ENCODE measurements at regions not wholly inside any gene's neighbourhood (a gene's known extent, or its start where the extent isn't known, plus 50 kb on each side); places are given as distances from the start of the nearest gene placed in this dataset.
"Not testable (repeated sequence)": the region's sequence is repeated elsewhere in the genome, so short reads cannot be mapped to it uniquely, and the experiment has no call there.

DNA sequence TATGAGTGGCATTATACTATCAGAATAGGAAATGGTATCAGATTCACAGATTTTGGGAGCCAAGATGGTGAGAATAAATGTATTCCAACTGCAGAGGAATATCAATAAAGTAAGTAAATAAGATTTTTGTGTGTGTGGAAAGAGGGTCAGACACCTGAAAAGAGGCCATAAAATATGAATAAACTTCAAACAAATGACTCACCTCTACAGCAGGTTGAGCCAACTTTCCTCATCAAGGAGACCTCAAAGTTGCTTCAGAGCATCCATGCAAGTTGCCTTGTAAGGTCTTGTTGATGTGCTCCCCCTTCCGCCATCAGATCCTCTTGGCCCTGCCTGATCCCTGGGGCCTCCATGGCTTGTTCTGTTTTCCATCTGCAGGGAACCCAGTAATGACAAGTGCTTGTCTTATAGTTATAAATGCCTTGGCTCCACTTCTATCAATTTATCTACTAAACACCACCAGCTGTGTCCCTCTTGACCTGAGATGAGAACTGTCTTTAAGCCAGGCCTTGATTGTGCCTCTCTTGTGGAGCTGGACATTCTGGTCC lies 775.6 kb downstream of the LTN1 start:
- no peak for DNase-seq

DNA sequence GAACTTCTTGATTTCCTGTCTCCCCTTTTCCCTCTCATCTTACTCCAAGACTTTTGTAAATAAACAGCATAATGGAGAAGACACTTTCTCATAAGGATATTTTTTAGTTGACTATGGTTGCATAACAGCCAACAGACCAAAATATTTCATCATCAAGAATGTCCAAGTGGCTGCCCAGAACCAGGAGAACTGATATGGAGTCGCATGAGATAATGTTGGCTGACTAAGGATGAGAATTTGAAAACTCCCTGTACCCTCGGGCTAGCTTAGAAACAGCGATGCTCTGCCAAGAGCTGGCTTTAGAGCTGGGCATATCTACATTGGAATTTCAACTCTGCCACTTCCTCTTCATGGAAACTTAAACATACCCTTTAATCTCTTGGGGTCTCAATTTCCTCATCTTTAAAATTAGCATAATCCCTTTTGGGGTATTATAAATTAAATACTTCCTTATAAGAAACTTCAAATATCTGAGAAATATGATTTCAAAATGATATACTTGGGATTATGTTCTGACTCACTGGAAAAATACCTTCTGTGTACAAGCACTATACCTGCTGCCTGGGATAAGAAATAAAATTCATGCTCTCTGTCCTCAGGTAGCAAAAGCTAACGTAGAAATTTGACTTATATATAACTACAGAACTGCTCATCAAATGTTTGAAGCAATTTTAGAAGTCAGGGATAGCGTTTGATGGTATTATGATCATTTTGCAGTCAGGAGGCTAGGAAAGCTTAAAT lies 777.3 kb downstream of the LTN1 start:
- no peak for DNase-seq

DNA sequence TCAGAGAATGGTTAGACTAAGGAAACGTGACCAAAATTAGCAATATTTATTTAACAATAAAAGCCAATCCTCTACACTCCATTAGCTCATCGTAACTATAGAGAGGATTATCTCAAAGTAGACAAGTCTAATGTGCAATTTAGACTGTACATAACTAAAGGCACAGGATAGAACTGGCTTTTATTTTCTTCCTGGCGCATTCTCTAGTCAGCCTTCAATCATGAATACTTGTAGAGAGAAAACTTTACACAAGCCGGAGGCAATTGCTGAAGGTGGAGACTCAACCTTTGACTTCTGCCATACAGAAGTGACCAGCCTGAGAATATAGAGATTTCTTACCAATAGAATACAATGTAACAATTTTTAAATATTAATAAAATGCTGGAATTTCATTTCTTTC lies 777.9 kb downstream of the LTN1 start:
- DNase-seq = no peak

DNA sequence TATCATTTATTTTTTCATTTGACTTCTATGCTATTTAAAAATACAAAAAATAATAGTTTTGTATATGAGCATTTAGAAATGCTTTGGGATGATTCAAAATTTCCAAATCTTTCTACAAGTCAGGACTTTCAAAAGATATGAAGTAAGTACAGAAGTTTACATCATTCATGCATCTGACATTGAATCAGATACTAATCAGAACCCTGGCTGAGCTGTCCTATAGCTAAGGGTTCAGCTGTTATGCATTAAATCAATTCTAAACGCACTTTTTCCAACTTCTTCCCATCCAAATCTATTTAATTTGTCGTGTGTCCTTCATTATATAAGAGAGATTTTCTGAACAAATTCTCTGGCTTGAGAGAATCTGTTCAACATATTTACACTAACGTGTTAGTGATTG lies 779.4 kb downstream of the LTN1 start:
- no peak for DNase-seq

DNA sequence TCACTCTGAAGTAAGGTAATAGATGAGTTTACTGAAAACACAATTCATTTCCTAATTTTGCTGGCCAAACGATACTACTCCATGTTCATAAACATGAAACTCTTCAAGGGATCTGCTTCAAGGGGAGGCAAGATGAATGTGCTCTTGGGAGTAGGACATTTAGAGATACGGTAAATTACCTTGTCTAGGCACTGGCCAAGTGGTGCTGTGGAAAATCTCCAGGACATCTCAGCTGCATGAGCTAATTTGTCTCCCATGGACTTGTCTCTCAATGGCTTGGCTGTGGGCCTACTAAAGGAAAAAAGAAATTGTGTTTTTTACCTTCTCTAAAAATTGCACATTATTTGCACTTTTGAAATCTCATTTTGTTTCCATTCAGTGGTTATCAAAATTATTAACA lies 780.6 kb downstream of the LTN1 start:
- DNase-seq = no peak

DNA sequence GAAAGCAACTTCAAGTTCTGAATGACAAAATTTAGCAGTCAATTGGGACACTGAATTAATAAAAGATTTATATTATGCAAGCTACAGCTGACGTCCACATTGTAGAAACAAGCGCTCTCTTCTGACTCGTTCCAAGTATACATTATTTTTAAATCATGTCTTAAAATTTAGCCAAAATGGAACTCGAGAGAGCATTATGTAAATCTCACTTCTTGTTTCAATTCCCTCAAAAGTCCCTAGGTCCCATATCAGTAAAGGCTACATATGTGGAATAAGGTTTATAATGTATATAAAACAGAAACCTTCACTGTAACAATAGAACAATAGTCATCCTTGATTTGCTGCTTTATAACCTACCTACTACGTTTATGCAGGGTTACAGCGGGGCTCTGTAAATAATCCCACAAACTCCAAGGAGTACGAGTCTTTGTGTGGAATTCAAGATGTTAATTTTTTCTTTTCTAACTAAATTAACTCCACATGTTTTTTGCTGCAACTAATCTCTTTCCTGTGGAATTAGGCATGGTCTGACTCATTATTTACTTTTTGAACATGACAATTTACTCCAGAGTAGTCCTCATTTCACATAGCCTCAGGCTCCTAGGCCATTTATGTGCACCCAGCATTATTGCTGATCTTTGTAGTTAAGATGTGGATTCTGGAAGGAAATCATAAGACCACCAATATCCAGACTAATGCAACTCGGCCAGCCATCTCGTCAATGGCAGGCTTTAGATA lies 785.1 kb downstream of the LTN1 start:
- no peak for DNase-seq

DNA sequence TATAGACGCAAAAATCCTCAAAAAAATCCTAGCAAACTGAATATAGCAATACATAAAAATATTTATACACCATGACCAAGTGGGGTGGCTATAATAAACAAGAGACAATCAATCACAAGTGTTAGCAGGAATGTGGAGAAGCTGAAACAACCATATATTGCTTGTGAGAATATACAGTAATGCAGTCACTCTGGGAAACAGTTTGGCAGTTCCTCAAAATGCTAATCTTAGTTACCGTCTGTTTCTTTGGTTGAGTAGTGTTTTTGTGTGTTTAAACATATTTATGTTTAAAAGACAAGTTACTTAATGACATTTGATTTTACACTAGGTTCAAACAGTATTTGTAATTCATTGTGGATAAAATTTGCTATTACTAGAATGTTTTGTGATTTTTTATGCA lies 792.0 kb downstream of the LTN1 start:
- no peak for DNase-seq

DNA sequence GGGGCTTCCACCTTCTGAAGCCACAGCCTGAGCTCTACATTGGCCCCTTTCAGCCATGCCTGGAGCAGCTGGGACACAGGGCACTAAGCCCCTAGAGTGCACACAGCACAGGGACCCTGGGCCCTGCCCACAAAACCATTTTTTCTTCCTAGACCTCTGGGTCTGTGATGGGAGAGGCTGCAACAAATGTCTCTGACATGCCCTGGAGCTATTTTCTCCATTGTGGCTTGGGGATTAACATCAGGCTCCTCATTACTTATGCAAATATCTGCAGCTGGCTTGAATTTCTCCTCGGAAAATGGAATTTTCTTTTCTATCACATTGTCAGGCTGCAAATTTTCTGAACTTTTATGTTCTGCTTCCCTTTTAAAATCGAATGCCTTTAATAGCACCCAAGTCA lies 795.7 kb downstream of the LTN1 start:
- DNase-seq = no peak

DNA sequence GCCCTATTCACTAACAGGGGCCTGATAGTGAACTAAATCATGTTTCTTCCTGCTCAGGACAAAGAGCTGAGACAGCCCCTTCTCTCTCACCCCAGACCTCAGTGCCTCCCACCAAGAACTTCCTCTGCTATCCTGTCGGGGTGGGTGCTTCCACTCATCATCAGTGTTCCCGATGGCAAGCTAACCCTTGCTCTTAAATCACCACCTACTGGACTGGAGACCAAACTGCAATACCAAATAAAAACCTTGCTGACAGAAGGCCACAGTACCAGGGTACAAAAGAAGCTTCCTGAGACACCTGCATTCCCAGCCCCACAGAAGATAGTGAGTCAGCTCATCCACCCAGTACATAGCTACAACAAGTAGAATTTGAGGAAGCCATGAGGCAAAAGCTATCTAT lies 799.5 kb downstream of the LTN1 start:
- no peak for DNase-seq

DNA sequence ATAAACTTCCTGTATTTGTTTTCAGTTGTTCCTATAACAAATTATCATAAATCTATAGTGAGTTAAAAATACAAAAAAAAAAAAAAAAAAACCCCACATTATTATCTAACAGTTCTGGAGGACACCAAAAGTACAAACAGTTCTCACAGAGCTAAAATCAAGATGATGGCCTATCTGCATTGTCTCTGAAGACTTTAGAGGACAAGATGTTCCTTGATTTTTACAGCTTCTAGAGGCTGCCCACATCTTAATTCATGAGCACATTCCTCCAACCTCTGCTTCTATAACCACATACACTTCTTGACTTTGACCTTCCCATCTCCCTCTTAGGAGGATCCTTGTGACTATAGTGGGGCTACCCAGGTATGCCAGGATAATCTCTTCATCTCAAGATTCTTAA lies 806.1 kb downstream of the LTN1 start:
- DNase-seq = no peak

DNA sequence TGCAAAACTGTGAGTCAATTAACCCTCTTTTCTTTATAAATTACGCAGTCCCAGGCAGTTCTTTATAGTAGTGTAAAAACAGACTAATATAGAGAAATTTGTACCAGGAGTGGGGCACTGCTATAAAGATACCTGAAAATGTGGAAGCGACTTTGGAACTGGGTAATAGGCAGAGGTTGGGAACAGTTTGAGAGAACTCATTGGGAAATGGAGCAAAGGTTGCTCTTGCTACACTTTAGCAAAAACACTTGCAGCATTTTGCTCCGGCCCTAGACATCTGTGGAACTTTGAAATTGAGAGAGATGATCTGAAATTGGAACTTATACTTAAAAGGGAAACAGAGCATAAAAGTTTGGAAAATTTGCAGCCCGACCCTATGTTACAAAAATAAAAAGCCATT lies 810.9 kb downstream of the LTN1 start:
- DNase-seq = no peak

DNA sequence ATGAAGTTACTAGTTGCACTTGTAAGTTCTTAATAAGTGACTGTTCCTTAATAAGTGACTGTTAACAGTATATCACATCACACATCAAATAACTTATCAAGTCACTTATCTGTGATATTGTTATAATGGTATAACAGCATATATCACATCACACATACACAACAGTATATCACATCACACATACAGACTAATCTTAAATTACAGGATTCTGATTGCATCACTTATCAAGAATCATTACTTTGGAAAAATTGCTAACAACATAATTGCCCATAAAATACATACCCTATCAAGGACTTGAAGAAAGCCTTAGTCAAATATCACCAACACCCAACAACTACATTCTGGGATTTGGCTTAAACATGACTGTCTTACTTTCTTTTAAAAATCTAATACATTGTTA lies 813.5 kb downstream of the LTN1 start:
- DNase-seq = no peak

DNA sequence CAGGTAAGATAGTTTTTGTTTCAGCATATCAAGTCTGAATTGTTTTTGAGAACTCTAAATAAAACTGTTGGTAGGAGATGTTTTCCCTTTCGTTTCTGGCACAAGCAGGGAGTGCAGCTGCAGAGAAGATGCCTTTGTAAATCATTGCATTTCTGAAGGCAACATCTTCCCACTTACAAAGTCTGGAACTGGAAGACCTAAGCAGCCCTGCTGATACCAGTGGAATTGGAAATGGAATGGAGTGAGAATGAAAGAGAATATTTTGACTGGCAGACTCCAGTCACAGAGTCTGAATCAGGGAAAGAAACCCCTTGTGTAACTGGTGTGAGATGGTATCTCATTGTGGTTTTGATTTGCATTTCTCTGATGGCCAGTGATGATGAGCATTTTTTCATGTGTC lies 815.6 kb downstream of the LTN1 start:
- no peak for DNase-seq

DNA sequence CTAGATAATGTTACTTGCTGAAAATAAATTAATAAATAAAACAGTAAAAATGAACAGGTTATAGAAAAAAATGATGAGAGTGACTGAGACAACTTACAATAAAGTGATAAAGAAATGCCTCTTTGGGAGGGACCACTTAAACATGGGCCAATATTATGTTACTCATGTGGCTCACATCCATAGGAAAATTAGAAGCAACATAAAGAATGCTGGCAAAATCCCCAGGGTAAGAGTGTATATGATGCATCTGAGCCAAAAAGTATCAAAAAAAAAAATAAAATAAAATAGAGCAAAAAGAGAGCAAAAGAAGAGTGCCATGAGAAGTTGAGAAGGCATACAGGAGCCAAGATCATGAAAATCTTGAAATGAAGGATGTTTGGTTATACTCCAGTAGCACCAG lies 818.0 kb downstream of the LTN1 start:
- DNase-seq = no peak

DNA sequence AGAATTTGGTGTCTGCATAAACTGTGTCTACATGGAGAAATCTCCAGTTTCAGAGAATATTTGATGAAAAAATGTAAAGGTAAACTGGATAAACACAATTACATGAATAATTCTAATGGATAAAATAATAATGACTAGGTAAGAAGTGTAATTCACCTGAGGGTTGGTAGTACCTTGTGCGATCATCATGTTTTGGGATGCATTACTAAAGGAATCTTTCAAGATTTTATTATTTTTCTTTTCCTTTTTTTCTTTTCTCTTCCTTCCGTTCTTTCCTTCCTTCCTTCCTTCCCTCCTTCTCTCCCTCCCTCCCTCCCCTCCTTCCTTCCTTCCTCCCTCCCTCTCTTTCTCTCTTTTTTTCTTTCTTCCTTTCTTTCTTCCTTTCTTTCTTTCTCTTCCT lies 818.7 kb downstream of the LTN1 start:
- no peak for DNase-seq

DNA sequence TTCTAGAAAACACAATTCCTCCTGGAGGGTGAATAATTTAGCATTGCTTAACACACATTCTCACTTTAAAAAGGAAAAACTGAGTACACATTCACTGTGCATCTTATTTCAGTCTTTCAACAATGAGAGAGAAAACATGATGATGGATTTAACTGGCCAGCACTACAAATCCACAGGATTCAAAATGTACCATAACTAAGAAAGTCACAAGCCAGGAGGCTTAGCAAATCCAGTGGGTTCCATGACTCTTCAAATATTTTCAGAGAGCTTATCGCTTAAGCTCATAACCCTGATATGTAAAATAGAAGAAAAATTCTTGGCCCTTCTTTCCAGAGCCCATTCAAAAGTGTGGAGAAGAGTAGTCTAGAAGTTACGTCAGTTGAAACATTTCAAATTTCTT lies 820.3 kb downstream of the LTN1 start:
- DNase-seq = no peak

DNA sequence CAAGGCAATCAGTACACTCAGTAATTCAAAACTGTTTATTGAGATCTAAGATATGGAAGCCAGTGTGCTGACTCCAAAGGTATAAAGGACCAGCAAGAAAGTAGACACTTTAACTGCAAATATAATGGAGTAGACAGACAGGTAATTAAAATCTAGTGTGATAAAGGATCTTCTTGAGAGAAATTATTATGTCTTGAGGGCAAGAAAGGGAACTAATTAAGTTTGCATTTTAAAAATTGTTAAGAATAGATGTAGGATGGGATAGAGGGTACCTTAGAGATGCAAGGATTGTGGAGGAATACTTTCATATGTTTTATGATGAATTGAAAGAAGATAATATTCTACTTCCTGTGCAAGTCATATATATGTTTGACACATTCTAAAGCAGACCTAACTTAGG lies 825.3 kb downstream of the LTN1 start:
- DNase-seq = no peak

DNA sequence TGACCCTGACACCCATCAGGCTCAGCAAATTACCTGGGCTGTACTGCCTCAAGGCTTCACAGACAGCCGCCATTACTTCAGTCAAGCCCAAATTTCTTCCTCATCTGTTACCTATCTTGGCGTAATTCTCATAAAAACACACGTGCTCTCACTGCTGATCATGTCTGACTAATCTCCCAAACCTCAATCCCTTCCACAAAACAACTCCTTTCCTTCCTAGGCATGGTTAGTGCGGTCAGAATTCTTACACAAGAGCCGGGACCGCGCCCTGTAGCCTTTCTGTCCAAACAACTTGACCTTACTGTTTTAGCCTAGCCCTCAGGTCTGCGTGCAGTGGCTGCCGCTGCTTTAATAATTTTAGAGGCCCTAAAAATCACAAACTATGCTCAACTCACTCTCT lies 828.2 kb downstream of the LTN1 start:
- not testable (repeated sequence) for DNase-seq

DNA sequence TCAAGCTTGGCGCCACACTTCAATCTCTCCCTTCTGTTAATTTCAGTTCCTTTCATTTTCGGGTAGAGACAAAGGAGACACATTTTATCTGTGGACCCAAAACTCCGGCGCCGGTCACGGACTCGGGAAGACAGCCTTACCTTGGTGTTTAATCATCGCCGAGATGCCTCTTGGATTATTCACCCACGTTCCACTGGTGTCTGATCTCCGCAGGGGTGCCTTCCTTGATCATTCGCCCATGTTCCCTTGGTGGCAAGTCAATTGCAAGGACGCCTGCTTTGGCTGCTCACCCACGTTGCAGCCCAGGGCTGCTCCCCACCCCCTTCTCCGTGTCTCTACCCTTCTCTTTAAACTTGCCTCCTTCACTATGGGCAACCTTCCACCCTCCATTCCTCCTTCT lies 830.6 kb downstream of the LTN1 start:
- not testable (repeated sequence) for DNase-seq

DNA sequence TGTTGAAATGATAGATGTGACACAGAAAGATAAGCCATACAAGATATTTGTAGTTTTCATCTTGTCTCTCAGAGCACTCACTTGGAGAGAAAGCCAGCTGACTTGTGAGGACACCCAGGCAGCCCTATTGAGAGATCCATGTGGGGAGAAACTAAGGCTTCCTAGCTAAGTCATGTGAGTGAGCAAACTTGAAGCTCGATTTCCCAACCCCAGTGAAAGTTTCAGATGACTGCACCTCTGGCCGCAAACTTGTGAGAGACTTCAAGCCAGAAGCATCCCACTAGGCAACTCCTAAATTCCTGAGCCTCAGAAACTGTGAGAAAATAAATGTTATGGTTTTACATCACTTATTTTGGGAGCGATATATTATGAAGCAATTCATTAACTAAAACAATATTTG lies 832.3 kb downstream of the LTN1 start:
- DNase-seq = no peak

DNA sequence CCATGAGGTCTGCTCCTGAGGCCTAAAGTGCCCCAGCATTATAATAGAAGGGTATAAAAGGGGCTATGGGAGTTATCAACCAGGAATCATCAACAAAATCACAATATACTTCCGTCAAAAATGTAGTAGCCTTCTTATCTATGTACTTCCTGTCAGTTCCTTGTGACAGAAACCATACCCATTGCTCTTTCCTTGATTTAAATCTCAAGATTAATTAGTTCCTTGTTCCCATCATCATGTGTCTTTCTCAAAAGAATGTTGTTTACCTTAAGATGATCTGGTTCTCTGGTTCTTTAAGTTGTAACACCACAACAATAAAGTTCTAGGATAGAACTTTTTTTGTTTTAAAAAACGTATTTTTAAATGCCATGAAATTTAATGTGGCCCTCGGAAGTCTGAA lies 833.3 kb downstream of the LTN1 start:
- no peak for DNase-seq

DNA sequence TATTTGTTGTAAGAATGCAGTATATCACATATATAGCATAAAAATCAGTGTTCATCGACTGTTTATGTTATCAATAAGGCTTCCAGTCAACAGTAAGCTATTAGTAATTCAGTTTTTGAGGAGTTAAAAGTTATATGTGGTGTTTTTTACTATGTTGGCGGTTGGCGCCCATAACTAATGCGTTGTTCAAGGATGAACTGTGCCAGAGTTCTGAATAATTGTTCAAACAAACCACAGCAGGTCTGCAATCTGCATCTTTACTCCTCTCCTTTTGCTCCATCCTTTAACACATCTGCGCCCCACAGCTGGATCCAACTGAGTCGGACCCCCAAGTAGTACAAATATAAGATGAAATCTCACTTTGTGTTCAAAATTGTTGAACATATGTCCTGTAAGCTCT lies 836.1 kb downstream of the LTN1 start:
- no peak for DNase-seq

DNA sequence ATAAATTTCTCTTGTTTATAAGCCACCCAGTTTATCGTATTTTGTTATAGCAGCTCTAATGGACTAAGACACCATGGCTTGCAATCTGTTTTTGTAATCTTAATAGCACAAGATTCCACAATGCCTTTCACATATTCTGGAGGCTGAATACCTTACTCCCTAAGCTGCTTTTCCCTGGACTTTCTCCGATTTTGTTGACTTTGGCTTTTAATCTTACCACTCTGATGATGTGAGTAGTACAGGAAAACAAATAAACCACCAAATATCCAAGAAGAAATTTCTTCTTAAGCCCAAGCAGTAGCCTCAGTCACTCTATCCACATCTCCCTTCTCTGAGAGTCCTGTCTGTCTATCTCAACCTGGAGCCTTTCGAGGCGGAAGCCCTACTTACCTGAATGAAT lies 838.6 kb downstream of the LTN1 start:
- DNase-seq = no peak

DNA sequence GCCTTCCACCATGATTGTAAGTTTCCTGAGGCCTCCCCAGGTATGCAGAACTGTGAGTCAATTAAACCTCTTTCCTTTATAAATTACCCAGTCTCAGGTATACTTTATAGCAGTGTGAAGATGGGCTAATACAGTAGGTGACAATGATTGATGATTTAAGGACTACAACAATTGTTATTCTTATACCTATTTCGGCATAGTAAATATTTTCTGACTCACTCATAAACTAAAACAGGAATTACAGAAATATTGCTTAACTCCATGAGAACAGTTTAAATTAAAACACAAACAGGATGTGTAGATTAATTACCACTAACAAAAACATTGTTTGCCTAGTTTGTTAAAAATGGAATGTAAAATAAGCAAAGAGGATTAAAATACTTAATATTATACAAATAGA lies 839.9 kb downstream of the LTN1 start:
- DNase-seq = no peak

DNA sequence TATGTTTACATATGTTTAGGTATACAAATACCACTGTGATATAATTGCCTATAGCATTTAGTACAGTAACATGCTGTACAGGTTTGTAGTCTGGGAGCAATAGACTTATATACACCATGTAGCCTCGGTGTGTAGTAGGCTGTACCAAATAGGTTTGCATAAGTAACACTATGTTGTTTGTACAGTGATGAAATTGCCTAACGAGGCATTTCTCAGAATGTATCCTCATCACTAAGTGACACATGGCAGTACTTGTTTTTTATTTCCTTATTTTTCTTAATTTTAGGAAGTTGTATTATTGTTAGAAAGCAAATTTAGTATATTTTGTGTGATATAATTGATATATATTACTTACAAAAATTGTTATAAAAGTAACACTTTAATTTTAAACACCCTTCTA lies 840.9 kb downstream of the LTN1 start:
- DNase-seq = no peak
